GM12878 (cell line): ENCODE measurements at regions not wholly inside any gene's neighbourhood (a gene's known extent, or its start where the extent isn't known, plus 50 kb on each side); places are given as distances from the start of the nearest gene placed in this dataset.

Source experiments
- ATAC-seq: fragments of 200-7000 bp; cut with Tn5 transposase; 3 replicates; pipeline ENCODE4 v1.9.1; 2020; ENCODE audit warnings: mild to moderate bottlenecking, moderate library complexity
- BruUV-seq: library from RNA; stranded (reverse); fragments of 400-500 nt; replicated peaks from 2 replicates; lab custom pipeline; 2021; lab: Mats Ljungman, UMichigan
- CTCF ChIA-PET: fragments of 300-600 bp; sonication (Branson Sonifier 250); formaldehyde crosslinking; extraction: SDS; loops from one replicate; lab custom pipeline; 2021; ENCODE audit warnings: inconsistent platforms; lab: Yijun Ruan, JAX
- POLR2A ChIA-PET: fragments of 350-600 bp; formaldehyde crosslinking; extraction: SDS; loops from one replicate; lab custom pipeline; 2021; ENCODE audit warnings: inconsistent platforms; lab: Charles Lee
- RAD21 ChIA-PET: fragments of 300-600 bp; sonication (Branson Sonifier 250); formaldehyde crosslinking; loops from one replicate; lab custom pipeline; 2023; ENCODE audit warnings: antibody characterized with exemption; ENCODE audit not compliant: unreplicated experiment; lab: Charles Lee
- SMC1A ChIA-PET: fragments of 300-600 bp; sonication (Branson Sonifier 250); formaldehyde crosslinking; loops from one replicate; lab custom pipeline; 2023; ENCODE audit not compliant: unreplicated experiment, uncharacterized antibody; lab: Charles Lee
- DNase-seq: peaks from one replicate; pipeline ENCODE4 v3.0.0-alpha.2; 2011; ENCODE audit warnings: low read depth, low spot score
- FAIRE-seq: peaks from 3 replicates; lab custom pipeline; 2011; peaks lifted over from hg19 to GRCh38; lab: Jason Lieb, UNC
- H2AFZ ChIP-seq: 2 replicates; pipeline ENCODE4 v1.6.0; 2011; ENCODE audit warnings: low read depth, low read length, control low read depth; ENCODE audit not compliant: control insufficient read depth
- H3K27ac ChIP-seq: 2 replicates; pipeline ENCODE4 v1.5.1; 2011; ENCODE audit warnings: control low read depth; ENCODE audit not compliant: control insufficient read depth, insufficient read depth
- H3K27me3 ChIP-seq, 2 experiments: replicated peaks in 1 of 2; 2 replicates each; pipeline versions ENCODE4 v1.6.0 to v1.6.1; 2011; ENCODE audit warnings: low read length in 1 of 2; ENCODE audit not compliant: control insufficient read depth in 2 of 2, insufficient read depth in 2 of 2
- H3K36me3 ChIP-seq, 2 experiments: 2 replicates each; pipeline ENCODE4 v1.5.1; 2011; ENCODE audit warnings: low read length in 1 of 2; ENCODE audit not compliant: control insufficient read depth in 2 of 2, insufficient read depth in 2 of 2
- H3K4me1 ChIP-seq: 2 replicates; pipeline ENCODE4 v1.6.1; 2011; ENCODE audit warnings: mild to moderate bottlenecking, low read length, moderate library complexity, mixed read lengths; ENCODE audit not compliant: control insufficient read depth, insufficient read depth
- H3K4me2 ChIP-seq: 2 replicates; pipeline ENCODE4 v1.6.0; 2011; ENCODE audit warnings: control low read depth; ENCODE audit not compliant: control insufficient read depth, insufficient read depth
- H3K4me3 ChIP-seq: fragments of 200-600 bp; sonication (generic); 2 replicates; pipeline ENCODE4 v1.5.1; 2016
- H3K79me2 ChIP-seq: 2 replicates; pipeline ENCODE4 v1.6.0; 2011; ENCODE audit warnings: low read length; ENCODE audit not compliant: control insufficient read depth, insufficient read depth
- H3K9ac ChIP-seq: 2 replicates; pipeline ENCODE4 v1.8.0; 2011; ENCODE audit warnings: low read length, control low read depth, mixed read lengths; ENCODE audit not compliant: control insufficient read depth, insufficient read depth
- H3K9me3 ChIP-seq: replicated peaks from 3 replicates; pipeline ENCODE4 v1.5.1; 2011; ENCODE audit warnings: mild to moderate bottlenecking, low read length; ENCODE audit not compliant: control insufficient read depth, insufficient read depth
- H4K20me1 ChIP-seq: 2 replicates; pipeline ENCODE4 v1.6.0; 2011; ENCODE audit not compliant: control insufficient read depth, insufficient read depth
- BRCA1 ChIP-seq: IDR thresholded peaks from 2 replicates; pipeline ENCODE4 v1.6.1; 2011; ENCODE audit warnings: low read depth, low read length, improper control_type of control experiment
- FOS ChIP-seq: IDR thresholded peaks from 3 replicates; pipeline ENCODE4 v1.6.1; 2011; ENCODE audit warnings: borderline replicate concordance; ENCODE audit not compliant: insufficient read length; ENCODE audit errors: extremely low read depth
- FOXK2 ChIP-seq: fragments of 450-650 bp; IDR thresholded peaks from 2 replicates; pipeline ENCODE4 v1.6.1; 2017; ENCODE audit warnings: mild to moderate bottlenecking, moderate library complexity
- FOXM1 ChIP-seq: IDR thresholded peaks from 2 replicates; pipeline ENCODE4 v1.6.1; 2012; ENCODE audit warnings: low read depth, mild to moderate bottlenecking, inconsistent platforms, low read length, moderate library complexity
- IRF4 ChIP-seq: IDR thresholded peaks from 2 replicates; pipeline ENCODE4 v1.6.1; 2011; ENCODE audit warnings: low read depth, low read length
- RFX5 ChIP-seq: IDR thresholded peaks from 2 replicates; pipeline ENCODE4 v1.6.1; 2011; ENCODE audit warnings: low read depth, low read length, improper control_type of control experiment
- SMARCA5 ChIP-seq: fragments of 450-650 bp; IDR thresholded peaks from 2 replicates; pipeline ENCODE4 v1.6.1; 2017; ENCODE audit warnings: mild to moderate bottlenecking
- SP1 ChIP-seq: IDR thresholded peaks from one replicate; pipeline ENCODE4 v1.6.1; 2011; ENCODE audit warnings: low read depth, low read length
- ZNF384 ChIP-seq: IDR thresholded peaks from 2 replicates; pipeline ENCODE4 v1.6.1; 2012; ENCODE audit warnings: low read depth, mild to moderate bottlenecking, low read length, improper control_type of control experiment, borderline replicate concordance
- ZNF622 ChIP-seq: fragments of 450-650 bp; IDR thresholded peaks from 2 replicates; pipeline ENCODE4 v1.6.1; 2017; ENCODE audit warnings: mild to moderate bottlenecking, inconsistent platforms
- WGBS: methylation state at CpG from one replicate; pipeline ENCODE4 v1.1.6; 2016; ENCODE audit warnings: low lambda C conversion rate; ENCODE audit not compliant: insufficient replicate concordance, insufficient coverage; ENCODE audit errors: missing lambda C conversion rate; 5-methylcytosine and 5-hydroxymethylcytosine counted together
- in situ Hi-C: fragments of 300-500 bp; cut with MboI; formaldehyde crosslinking; loops from 9 replicates; pipeline ENCODE4 v1.14.3; 2018; ENCODE audit warnings: mixed read lengths
- intact Hi-C: fragments of 100-400 bp; cut with micrococcal nuclease; formaldehyde crosslinking; loops from one replicate; pipeline ENCODE4 v1.14.2; 2022; ENCODE audit not compliant: unreplicated experiment
- TF ChIP-seq, protein P1 (sequence below): fragments of 450-650 bp; IDR thresholded peaks from 2 replicates; pipeline ENCODE4 v1.6.1; 2016; ENCODE audit warnings: mild to moderate bottlenecking
- TF ChIP-seq, protein P2 (sequence below): fragments of 450-650 bp; IDR thresholded peaks from 2 replicates; pipeline ENCODE4 v1.6.1; 2014; ENCODE audit warnings: mild to moderate bottlenecking
- TF ChIP-seq, protein P3 (sequence below): fragments of 450-650 bp; formaldehyde crosslinking; IDR thresholded peaks from 2 replicates; pipeline ENCODE4 v1.4.0; 2022; ENCODE audit warnings: mild to moderate bottlenecking, moderate library complexity

DNA sequence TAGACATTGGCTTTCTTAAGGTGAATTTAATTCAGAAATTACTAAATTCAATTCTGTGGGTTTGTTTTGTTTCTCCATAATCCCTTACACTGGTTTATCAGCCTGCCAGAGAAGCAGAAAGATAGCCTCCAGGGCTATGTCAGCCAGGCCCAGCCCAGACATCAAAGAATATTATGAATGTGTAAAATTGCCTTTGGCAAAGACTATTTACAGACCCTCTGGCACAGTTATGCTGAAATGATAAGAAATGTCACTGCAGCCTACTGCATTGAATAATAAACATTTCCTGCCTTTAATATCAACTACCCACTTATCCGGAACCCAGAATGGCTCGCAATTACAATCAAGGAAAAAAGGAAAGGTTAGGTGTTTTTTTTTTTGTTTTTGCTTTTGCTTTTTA is 562.5 kb upstream of the LRRC4C start:
- Histone ChIP-seq H3K27me3 (no peaks in the 10 kb centered on the region), H3K27ac (no peak overlapping the region), H3K4me2 (no peak overlapping the region), H2AFZ (no peak overlapping the region), H3K79me2 (no peaks in the 10 kb centered on the region), H3K36me3 (no peaks in the 10 kb centered on the region), H3K9ac (no peak overlapping the region), H3K4me1 (no peaks in the 10 kb centered on the region), H3K9me3 (no peaks in the 10 kb centered on the region), H3K4me3 (no peak overlapping the region), H4K20me1 (no peaks in the 10 kb centered on the region)
- 57% methylated on average over 2 of the region's 2 CpGs for WGBS
- intact Hi-C loops (no loop called here), in situ Hi-C loops (no loop called here)
- FAIRE-seq: no peak
- POLR2A ChIA-PET: no interaction called here
- RAD21 ChIA-PET: interaction anchor here (0.9 kb wide), 1 partner anchor 38 kb away, joined by 3 read pairs; no protein-coding TSS in a partner anchor
- TF ChIP-seq ZNF622 (no peak), RFX5 (no peak), FOXK2 (no peak)
- TF ChIP-seq, protein P1, sequence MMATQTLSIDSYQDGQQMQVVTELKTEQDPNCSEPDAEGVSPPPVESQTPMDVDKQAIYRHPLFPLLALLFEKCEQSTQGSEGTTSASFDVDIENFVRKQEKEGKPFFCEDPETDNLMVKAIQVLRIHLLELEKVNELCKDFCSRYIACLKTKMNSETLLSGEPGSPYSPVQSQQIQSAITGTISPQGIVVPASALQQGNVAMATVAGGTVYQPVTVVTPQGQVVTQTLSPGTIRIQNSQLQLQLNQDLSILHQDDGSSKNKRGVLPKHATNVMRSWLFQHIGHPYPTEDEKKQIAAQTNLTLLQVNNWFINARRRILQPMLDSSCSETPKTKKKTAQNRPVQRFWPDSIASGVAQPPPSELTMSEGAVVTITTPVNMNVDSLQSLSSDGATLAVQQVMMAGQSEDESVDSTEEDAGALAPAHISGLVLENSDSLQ: no peak
- DNase-seq: no peak
- SMC1A ChIA-PET: no interaction called here
- no peak for ATAC-seq
- no TSS peak for BruUV-seq
- CTCF ChIA-PET: no interaction called here

DNA sequence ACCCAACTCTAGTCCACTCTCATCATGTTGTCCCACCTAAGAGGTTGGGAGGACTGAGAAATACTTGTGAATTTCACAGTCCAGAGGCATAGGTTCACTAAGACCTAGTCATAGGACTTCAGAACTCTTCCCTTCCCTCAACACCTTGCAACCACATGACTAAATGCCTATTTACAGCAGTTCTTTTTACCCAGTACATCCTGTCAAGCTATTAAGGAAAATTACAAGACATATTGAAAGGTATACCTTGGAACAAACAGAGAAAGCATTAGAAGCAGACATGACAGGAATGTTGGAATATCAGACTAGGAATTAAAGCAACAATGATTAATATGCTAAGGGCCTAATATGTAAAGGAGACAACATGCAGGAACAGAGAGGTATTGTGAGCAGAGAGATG is 563.8 kb upstream of the LRRC4C start:
- intact Hi-C loops: no loop called here
- Histone ChIP-seq H3K27ac (no peak overlapping the region), H3K4me1 (no peaks in the 10 kb centered on the region), H2AFZ (no peak overlapping the region), H3K79me2 (no peaks in the 10 kb centered on the region), H3K27me3 (no peaks in the 10 kb centered on the region), H3K9me3 (no peaks in the 10 kb centered on the region), H3K4me2 (no peak overlapping the region), H3K4me3 (no peak overlapping the region), H4K20me1 (no peaks in the 10 kb centered on the region), H3K36me3 (no peaks in the 10 kb centered on the region), H3K9ac (no peak overlapping the region)
- ChIA-PET CTCF (no interaction called here), SMC1A (no interaction called here), POLR2A (no interaction called here), RAD21 (no interaction called here)
- no peak for FAIRE-seq
- no TSS peak for BruUV-seq
- no peak for DNase-seq
- in situ Hi-C loops: no loop called here
- no peak for ATAC-seq
- TF ChIP-seq FOS: no peak
- no peak for TF ChIP-seq FOXM1
- no peak for TF ChIP-seq BRCA1
- no peak for TF ChIP-seq SMARCA5
- no peak for TF ChIP-seq ZNF384
- TF ChIP-seq, protein P2, sequence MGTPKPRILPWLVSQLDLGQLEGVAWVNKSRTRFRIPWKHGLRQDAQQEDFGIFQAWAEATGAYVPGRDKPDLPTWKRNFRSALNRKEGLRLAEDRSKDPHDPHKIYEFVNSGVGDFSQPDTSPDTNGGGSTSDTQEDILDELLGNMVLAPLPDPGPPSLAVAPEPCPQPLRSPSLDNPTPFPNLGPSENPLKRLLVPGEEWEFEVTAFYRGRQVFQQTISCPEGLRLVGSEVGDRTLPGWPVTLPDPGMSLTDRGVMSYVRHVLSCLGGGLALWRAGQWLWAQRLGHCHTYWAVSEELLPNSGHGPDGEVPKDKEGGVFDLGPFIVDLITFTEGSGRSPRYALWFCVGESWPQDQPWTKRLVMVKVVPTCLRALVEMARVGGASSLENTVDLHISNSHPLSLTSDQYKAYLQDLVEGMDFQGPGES: no peak
- TF ChIP-seq IRF4: no peak
- no peak for TF ChIP-seq SP1
- TF ChIP-seq, protein P3, sequence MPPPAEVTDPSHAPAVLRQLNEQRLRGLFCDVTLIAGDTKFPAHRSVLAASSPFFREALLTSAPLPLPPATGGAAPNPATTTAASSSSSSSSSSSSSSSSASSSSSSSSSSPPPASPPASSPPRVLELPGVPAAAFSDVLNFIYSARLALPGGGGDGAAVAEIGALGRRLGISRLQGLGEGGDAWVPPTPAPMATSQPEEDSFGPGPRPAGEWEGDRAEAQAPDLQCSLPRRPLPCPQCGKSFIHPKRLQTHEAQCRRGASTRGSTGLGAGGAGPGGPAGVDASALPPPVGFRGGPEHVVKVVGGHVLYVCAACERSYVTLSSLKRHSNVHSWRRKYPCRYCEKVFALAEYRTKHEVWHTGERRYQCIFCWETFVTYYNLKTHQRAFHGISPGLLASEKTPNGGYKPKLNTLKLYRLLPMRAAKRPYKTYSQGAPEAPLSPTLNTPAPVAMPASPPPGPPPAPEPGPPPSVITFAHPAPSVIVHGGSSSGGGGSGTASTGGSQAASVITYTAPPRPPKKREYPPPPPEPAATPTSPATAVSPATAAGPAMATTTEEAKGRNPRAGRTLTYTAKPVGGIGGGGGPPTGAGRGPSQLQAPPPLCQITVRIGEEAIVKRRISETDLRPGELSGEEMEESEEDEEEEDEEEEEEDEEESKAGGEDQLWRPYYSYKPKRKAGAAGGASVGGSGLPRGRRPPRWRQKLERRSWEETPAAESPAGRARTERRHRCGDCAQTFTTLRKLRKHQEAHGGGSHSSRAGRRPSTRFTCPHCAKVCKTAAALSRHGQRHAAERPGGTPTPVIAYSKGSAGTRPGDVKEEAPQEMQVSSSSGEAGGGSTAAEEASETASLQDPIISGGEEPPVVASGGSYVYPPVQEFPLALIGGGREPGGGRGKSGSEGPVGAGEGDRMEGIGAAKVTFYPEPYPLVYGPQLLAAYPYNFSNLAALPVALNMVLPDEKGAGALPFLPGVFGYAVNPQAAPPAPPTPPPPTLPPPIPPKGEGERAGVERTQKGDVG (CRISPR knock-in tag): no peak
